ENCODE measurements at regions not wholly inside any gene's neighbourhood (a gene's known extent, or its start where the extent isn't known, plus 50 kb on each side); places are given as distances from the start of the nearest gene placed in this dataset.
"Not testable (repeated sequence)": the region's sequence is repeated elsewhere in the genome, so short reads cannot be mapped to it uniquely, and the experiment has no call there.

DNA sequence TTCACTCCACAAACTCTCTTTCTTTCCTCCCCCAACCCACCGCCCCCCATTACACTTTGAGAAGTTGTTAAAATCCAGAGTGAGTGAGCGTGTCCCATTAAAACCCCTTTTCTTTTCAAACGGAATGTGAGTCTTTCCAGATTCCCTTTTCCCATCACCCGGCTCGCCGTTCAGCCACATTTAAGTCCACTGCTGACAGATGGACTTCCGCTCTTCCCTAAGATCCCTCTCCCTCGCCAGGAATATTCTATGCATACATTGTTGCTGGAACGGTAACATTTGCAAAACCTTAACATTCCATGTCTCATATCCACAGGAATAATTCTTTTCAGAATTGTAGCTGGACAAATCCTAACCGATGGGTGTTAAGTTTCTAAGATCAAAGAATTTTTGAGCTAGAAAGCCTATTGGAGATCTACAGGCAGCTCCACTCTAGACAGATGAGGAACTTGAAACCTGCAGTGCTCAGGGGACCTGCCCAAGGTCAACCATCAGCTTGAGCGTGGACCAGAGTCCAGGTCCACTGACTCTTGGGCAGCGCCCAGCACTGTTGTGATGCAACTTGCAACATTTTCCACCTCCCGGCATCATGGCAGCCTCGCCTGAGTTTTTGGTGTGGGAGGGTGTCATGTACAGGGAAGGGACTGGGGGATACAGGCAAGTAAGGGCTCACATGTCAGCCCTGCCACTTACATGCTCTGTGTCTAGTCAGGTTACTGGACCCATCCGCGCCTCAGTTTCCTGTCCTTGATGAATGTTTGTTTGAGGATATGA lies 500.1 kb downstream of the CCDC171 start:
- no peak for DNase-seq (ENCODE audit: low read depth in 2 of 2)

GRCh38 chr9:16057541-16057940 lies 504.7 kb downstream of the CCDC171 start:
- no peak for DNase-seq (ENCODE audit: low read depth in 2 of 2)

DNA sequence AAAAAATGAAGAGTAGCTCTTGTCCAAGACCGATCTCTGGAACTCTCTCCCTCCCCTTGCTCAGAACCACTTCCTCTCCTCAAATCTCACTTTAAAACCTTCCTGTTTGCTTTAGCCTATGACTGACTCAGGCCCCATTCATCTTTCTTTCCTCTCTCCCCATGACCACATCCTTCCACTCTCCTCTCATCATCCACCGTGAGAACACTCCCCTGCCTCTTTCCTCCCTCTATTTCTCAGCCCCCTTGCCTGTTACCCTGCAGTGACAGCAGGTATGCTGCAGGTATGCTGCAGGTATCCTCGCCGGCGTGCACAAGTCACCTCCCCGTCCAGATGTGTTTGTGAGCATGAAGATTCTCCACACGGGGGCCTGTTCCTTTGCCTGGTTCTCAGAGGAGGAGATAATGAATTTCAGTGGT lies 505.3 kb downstream of the CCDC171 start:
- no peak for DNase-seq (ENCODE audit: low read depth in 2 of 2)

- no peak for DNase-seq (ENCODE audit: low read depth in 2 of 2)
Measured at GRCh38 chr9:16060436-16061129, 507.7 kb downstream of the CCDC171 start.

- no peak for DNase-seq (ENCODE audit: low read depth in 2 of 2)
Measured at GRCh38 chr9:16062542-16063240, 509.8 kb downstream of the CCDC171 start.

- no peak for DNase-seq (ENCODE audit: low read depth in 2 of 2)
Measured at GRCh38 chr9:16063241-16063591, 510.4 kb downstream of the CCDC171 start.

GRCh38 chr9:16064771-16065170 lies 511.9 kb downstream of the CCDC171 start:
- no peak for DNase-seq (ENCODE audit: low read depth in 2 of 2)

GRCh38 chr9:16066201-16066600 lies 513.4 kb downstream of the CCDC171 start:
- DNase-seq (ENCODE audit: low read depth in 2 of 2): not testable (repeated sequence)

GRCh38 chr9:16068476-16068875 lies 515.6 kb downstream of the CCDC171 start:
- DNase-seq (ENCODE audit: low read depth in 2 of 2): no peak

- no peak for DNase-seq (ENCODE audit: low read depth in 2 of 2)
Measured at GRCh38 chr9:16069249-16069648, 516.4 kb downstream of the CCDC171 start.

- no peak for DNase-seq (ENCODE audit: low read depth in 2 of 2)
Measured at GRCh38 chr9:16069671-16070454, 517.0 kb downstream of the CCDC171 start.

- no peak for DNase-seq (ENCODE audit: low read depth in 2 of 2)
Measured at GRCh38 chr9:16070455-16071145, 517.8 kb downstream of the CCDC171 start.

DNA sequence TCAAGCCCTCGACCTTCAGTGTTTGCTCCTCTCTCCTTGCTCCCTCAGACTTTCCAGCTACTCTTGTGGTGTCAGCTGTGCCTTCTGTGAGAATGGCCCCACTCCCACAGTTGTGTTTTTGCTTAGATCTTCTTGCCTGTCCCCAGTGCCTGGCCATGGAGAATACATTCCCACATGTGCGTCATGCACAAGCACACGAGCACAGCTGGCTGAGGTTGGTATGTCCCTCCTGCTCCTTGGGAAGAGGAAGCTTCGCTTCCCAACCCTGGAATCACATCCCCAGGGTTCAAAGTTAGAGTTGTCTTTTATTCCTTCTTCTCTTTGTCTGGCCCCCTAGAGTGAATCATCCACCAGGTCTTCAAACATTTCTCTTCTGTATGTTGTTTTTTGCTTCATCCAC lies 518.6 kb downstream of the CCDC171 start:
- no peak for DNase-seq (ENCODE audit: low read depth in 2 of 2)

DNA sequence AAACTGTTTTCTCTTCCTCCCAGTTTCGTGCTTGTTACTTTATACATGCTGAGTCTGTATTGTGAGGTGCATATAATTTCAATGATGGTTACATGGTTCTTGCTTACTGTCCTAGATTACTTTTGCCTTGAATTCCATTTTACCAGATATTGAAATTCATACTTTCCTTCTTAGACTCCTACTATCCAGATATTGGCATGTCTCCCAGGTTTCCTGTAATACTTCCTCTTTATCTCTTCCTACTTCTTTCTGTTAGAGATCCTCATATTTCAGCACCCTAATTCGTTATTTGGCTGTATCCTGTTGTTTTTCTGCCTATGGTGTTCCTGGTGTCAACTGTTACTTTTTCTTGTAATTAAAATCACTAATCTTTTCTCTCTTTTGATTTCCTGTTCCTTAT lies 522.1 kb downstream of the CCDC171 start:
- DNase-seq (ENCODE audit: low read depth in 2 of 2): no peak

DNA sequence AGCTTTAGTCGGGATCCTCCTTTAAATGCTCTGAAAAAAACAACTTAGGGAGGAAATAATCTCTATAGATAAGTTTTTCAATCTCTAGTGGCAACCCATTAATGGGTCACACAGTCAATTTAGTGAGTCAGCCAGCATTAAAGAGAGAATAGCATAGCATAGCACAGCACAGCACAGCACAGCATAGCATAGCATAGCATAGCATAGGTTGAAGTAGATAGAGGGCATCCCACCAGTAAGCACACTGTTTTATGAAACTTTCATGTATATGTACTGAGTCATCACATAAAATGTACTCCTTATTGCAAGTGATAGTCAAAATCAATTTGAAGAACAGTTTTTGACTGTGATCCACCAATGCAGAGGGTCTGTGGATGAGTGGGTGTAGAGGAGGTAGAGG lies 522.9 kb downstream of the CCDC171 start:
- no peak for DNase-seq (ENCODE audit: low read depth in 2 of 2)

- no peak for DNase-seq (ENCODE audit: low read depth in 2 of 2)
Measured at GRCh38 chr9:16076511-16076910, 523.7 kb downstream of the CCDC171 start.

- no peak for DNase-seq (ENCODE audit: low read depth in 2 of 2)
Measured at GRCh38 chr9:16082796-16083195, 530.0 kb downstream of the CCDC171 start.

DNA sequence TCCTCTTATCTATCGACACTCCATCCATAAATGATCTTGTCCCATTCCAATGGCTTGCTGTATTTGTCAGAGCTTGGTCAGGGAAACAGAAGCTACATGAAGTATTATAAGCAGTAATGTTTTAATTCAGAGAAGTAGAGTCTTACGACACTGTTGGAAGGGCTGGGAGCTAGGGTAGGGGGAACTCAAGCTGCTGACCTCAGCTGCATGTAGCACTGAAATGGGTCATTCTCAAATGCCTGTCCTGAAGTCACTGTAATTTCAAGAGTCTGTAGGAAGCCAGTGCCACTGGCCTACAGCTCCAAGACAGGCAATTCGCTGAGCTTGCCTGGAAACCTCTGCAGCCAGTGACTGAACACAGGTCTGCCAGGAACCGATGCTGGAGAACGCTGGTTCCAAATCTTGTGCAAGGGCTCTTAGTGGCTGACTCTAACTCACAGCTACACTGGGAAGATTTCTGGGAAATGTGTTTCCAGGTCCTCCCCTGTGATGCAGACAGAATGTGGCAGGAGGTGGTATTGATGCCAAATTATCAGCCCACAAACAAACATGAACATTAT lies 532.4 kb downstream of the CCDC171 start:
- DNase-seq (ENCODE audit: low read depth in 2 of 2): no peak

DNA sequence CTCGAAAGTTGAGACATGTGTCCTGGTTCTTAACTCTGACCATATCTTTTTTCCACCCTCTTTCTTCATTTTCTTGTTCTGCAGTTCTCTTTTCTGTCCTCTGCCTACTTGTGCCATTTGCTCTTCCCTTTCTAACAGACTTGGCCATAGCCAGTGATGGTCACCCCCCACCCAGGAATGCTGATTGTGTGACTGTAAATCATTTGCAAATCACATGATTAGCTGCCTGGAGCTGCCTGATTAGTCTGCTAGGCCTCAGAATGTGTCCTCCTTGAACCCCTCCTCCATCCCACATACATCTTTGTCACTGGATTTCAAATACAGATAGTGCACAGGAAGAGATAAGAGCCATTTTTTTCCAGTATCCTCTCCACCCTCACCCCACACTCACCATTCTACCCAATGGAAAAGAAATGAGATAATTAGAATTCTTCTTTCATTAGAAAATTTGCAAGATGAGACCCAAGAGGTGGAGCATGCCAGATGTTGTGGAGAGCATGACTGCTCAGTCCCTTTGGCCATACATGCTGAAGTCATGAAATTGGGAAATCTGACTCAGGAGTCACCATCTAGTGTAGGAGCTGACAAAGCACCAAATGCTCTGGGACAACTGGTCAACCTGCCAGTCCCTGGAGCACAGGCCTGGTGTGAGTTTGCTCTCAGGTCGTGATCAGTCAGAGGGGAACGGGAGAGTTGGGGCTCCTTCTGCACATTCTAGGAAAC lies 538.2 kb downstream of the CCDC171 start:
- DNase-seq (ENCODE audit: low read depth in 2 of 2): no peak
